ENCODE measurements at regions not wholly inside any gene's neighbourhood (a gene's known extent, or its start where the extent isn't known, plus 50 kb on each side); places are given as distances from the start of the nearest gene placed in this dataset.

GRCh38 chr7:125430013-125430412, 500.4 kb upstream of the POT1 start:
- TF ChIP-seq CTCF (IDR thresholded peaks at IDR 0.05) = no peak
- TF ChIP-seq POLR2A (IDR thresholded peaks at IDR 0.05) = no peak

Measured in adrenal gland (tissue), 5 donors.